WI38 (cell line): ENCODE measurements at regions not wholly inside any gene's neighbourhood (a gene's known extent, or its start where the extent isn't known, plus 50 kb on each side); places are given as distances from the start of the nearest gene placed in this dataset.

Experiments used
- H3K4me3 ChIP-seq: 2 replicates; pipeline ENCODE4 v1.5.1; 2011; ENCODE audit warnings: low read depth, mild to moderate bottlenecking, control low read depth, low read length
- TF ChIP-seq, protein P1 (sequence below): IDR thresholded peaks from 2 replicates; pipeline ENCODE4 v1.5.1; 2012; ENCODE audit warnings: low read depth, mild to moderate bottlenecking, control low read depth, low read length

DNA sequence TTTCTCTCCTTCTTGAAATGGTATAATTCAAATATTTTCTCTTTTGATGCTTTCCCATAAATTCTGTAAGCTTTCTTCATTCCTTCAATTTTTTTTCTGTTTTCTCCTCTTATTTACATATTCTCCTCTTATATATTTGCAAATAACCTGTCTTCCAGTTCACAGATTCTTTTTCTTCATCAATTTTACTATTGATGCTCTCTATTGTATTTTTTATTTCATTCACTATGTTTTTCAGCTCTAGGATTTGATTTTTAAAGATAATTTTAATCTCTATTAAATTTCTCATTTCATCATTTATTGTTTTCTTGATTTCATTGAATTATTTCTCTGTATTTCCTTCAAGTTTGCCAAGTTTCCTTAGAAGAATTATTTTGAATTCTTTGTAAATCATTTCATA lies 54.0 kb upstream of the PRPS1L1 start:
- TF ChIP-seq, protein P1, sequence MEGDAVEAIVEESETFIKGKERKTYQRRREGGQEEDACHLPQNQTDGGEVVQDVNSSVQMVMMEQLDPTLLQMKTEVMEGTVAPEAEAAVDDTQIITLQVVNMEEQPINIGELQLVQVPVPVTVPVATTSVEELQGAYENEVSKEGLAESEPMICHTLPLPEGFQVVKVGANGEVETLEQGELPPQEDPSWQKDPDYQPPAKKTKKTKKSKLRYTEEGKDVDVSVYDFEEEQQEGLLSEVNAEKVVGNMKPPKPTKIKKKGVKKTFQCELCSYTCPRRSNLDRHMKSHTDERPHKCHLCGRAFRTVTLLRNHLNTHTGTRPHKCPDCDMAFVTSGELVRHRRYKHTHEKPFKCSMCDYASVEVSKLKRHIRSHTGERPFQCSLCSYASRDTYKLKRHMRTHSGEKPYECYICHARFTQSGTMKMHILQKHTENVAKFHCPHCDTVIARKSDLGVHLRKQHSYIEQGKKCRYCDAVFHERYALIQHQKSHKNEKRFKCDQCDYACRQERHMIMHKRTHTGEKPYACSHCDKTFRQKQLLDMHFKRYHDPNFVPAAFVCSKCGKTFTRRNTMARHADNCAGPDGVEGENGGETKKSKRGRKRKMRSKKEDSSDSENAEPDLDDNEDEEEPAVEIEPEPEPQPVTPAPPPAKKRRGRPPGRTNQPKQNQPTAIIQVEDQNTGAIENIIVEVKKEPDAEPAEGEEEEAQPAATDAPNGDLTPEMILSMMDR = no peak
- H3K4me3 ChIP-seq = no peak overlapping the region

DNA sequence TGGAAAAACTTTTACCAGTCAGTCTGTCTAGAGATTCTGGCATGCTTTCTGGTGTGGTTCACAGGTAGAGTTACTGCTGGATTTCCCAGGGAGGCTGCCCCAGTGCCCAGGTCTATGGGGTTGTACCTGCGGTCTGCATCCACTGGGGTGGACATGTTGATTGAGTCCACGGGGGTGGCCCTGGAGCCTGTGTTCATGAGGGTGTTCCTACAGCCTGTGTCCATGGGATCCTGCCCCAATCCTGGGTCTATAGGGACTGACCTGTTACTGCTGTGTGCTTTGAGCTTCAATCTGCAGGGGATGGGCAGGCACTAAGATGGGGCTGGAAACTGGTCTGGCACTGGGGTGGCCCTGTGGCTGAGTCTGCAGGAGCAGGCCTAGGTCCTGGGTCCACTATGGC lies 54.5 kb upstream of the PRPS1L1 start:
- no peak overlapping the region for H3K4me3 ChIP-seq
- TF ChIP-seq, protein P1 = no peak

DNA sequence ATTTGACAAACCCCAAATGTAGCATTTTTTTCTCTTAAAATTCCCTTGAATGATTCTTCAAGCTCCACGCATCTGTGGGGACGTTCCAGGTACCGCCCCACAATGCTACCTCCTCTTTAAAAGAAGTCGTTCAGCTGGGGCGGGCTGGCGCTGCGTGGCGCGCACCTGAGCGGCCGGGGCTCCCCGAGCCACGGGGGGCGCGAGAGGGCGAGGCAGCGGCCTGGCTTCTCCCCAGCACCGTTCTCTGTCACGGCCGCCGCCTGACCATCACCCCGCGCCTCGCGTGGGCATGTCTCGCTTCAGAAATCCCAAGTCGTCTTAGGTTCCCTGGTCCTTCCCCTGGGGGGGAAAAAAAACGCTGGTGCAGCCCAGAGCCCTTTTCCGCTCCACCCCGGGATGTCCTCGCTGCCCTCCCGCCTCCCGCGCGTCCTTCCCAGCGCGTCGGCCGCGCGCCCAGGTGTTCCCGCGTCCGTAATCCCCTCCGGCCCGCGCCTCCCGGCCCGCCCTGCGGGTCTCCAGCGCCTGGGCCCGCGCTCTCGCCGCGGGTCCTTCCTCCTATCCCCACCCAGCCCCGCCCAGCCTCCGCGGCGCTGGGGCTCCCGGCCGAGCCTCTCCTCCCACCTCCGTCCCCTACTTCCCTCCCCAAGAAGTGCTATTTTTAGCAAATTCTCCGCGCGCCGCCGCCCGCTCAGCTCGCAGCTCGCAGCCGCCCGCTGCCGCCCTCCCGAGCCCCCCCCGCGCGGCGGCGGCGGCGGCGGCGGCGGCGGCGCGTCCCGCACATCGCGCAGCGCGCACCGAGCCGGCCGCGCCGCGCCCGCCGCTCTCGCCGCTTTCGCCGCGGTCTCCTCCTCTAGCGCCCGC lies 58.7 kb upstream of the PRPS1L1 start:
- H3K4me3 ChIP-seq = peak overlapping the region; percentile 66
- TF ChIP-seq, protein P1 = no peak

DNA sequence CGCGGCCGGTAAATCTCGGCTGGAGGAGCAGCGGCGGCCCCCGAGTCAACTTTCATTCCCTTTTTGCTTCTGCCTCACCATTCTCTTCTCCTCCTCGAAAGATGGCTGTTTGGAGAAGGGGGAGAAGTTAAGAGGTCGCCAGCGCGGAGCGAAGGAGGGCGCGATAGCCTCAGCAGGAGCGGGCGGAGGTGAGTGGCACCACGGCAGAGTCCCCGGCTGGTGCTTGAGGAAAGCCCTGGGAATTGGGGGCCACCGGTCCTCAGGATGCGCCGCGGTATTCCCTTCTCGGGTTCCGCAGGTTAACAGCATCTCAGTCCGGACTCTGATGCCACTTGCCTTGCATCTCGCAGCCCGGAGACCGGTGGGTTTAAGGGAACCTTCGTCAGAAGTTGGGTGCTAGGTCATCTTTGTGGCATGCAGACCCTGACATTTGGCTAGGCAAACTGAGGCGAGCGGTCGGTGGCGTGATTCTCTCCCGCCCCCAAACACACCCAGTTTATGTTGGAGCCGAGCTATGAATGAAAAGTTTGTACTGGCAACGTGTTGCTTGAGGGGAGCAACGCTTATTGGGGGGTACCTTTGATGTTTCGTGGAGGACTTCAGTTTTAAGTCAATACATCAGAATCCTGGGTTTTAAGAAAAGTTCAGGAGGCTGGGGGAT lies 59.5 kb upstream of the PRPS1L1 start:
- TF ChIP-seq, protein P1 = no peak
- H3K4me3 ChIP-seq = peak overlapping the region; percentile 66

DNA sequence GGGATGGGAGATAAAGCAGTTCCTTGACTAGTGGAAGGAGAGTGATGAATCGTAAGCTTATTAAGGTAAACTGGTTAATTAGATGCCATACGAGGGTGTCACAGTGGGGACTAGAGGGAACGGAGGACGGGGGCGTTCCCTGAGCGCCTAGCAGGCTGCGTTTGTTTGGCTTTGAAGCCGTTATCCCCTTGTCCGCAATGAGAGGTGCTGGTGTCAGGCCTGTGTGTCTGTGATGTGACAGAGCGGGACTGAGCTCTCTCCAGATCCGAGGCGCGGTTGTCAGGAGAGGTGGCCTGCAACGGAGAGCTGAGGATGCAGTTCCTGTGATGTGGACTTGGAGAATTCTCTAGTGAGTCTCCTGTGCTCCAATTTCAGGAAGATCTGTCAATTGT lies 60.0 kb upstream of the PRPS1L1 start:
- no peak overlapping the region for H3K4me3 ChIP-seq
- TF ChIP-seq, protein P1 = no peak

DNA sequence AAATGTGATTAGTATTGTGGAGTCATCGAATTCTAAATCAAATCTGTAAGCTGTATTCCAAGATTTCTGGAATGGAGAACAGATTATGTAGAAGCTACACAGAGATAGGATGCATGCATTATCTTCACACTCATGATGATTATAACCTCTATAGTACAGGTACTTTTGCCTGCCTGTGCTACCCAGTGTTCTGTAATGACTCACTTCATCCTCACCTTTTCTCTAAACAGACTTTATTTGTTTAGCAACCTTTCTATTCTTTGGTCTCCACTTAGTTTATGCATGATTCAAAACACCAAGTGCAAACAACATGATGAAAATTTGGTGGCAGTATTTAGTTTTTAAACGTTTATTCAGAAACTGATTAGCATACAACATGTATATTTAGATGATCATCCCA lies 68.4 kb upstream of the PRPS1L1 start:
- H3K4me3 ChIP-seq = no peak overlapping the region
- TF ChIP-seq, protein P1 = no peak

DNA sequence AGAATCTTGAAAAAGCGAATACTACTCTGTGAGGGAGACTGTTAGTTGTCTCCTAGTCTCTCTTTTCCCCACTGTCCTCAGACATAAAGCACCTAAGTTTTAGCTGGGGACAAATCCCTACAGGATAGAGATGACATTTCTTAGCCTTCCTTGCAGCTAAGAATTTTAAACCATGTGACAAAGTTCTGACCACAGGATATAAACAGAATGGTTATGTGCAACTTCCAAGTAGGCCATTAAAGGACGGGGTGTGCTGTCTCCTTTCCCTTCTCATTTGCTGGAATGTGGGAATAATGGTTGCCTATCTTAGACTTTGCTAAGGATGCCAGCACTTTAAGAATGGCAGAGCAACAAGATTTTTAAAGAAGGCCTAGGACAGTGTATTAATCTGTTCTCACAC lies 74.9 kb upstream of the PRPS1L1 start:
- no peak overlapping the region for H3K4me3 ChIP-seq
- TF ChIP-seq, protein P1 = no peak
